RPMI7951 (cell line): ENCODE measurements at regions not wholly inside any gene's neighbourhood (a gene's known extent, or its start where the extent isn't known, plus 50 kb on each side); places are given as distances from the start of the nearest gene placed in this dataset.
"Not testable (repeated sequence)": the region's sequence is repeated elsewhere in the genome, so short reads cannot be mapped to it uniquely, and the experiment has no call there.

Experiments
- DNase-seq: peaks from one replicate; pipeline ENCODE4 v3.0.0-alpha.2; 2012; ENCODE audit warnings: low read depth

DNA sequence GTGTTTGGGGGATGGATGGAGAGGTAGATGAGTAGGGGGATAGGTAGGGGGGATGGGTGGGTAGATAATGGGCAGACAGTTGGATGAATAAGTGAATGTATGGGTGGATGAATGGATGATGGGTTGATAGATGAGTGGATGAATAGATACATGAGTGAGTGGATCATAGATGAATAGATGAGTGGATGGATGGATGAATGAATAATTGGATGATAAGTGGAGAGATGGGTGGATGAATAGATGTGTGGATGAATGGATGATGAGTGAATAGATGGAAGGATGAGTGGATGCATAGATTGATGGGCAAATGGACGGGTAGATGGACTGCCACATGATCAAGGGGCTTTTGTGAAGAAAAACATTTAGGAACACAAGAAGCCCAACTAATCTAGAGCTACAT lies 133.3 kb upstream of the F3 start:
- no peak for DNase-seq

DNA sequence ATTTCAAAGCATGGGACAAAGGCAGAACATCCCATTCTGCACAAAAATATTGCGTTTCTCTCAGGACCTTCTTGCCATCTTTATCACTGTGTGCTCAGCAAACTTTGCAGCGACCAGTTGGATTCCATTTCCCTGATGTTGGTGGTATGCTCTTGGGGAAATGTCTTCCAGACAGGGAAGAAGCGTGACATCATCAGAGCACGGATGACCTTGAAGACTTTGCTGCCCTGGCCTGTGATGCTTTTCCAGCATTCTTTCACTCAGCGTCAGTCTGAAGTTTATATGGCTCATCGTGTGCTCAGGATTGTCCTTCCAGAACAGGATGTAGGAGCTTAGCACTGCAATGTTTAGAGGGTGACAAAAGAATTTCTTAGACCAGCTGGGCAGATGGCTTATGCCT lies 131.4 kb upstream of the F3 start:
- DNase-seq = no peak

DNA sequence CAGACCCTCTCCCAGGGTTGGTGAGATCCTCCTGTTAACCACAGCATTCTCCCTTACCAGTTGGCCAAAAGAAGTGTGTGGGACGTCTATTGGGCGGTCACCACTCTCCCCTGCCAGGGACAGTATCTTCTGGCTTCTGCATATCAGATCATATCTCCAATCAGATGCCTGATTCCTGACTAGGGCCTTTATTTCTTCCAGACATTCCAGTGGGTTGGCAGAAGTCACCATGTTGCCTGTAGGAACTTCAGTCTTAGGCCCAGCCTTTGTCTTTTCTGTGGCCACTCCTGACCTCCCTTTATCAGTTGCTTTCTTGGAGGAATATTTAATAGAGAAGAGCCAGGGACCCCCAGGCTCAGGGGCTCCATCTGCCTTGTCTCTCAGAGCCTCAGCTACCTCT lies 130.4 kb upstream of the F3 start:
- no peak for DNase-seq

DNA sequence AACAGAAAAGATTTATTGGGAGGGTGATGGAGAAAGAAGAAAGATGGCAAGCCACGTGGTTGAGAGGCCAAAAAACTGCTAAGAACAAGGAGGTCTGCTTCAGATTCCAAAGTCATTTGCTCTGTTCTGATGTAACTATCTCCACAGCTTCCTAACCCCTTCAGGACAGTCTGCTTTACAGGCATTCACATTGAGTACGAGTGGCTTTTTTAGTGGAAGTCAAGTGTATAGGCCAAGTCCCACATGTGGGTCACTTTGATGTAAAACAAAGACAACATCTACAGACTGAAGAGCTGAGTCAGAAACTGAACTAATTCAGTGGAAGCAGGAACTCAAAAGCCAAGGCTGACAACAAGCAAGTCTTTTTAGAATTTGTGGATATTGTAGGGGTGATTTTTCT lies 128.7 kb upstream of the F3 start:
- DNase-seq = no peak

DNA sequence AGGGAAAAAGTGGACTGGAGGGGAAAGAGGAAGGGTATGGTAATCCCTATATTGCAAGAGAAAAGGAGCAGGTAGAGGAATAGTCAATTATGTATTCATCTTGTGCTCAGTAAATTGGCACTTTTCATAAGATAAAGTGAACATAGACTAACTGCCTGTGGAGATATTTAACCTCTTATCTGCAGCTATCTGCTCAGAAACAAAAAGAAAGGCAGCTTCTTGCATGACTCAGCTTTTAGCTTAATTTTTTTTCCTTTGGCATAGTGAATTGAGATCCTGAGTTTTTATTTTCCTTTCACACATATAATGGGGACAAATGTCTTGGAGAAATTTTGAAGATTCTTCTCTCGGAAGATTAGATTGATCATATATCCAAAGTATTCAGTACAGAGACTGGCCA lies 127.6 kb upstream of the F3 start:
- peak; percentile 36 for DNase-seq

DNA sequence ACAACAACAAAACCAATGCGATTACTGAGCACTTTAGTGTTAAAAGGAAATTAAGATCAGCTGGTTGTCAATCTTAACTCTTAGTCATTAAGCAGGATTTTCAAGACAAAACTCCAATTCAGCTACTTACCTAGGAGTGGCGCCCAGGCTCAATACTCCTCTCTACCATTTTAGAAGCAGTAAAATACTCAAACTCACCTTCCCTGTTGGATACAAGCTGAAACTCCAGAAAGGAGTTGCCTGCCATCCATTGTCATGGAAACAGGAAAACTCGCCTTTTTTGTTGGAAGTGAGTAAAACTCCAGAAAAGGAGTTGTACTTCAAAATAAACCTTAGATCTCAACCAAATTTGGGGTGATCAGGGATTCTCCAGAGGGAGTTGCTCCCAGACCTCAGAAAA lies 127.0 kb upstream of the F3 start:
- DNase-seq = no peak

DNA sequence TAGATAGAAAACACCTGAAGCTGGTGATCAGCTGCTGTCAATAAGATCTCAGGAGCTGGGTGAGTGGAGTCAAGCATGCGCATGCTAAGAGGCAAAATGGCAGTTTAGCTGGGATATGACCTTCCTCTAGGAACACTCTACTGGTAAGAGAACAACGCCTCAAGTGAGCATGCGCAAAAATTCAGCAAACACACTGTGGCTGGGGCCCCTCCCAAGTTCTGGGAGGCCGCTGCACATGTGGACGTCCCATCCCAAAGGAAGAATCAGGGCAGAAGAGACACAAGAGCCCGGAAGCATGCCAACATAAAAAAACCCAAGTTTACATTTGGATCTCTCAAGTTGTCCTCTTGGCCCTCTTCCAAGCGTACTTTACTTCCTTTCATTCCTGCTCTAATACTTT lies 126.3 kb upstream of the F3 start:
- no peak for DNase-seq

DNA sequence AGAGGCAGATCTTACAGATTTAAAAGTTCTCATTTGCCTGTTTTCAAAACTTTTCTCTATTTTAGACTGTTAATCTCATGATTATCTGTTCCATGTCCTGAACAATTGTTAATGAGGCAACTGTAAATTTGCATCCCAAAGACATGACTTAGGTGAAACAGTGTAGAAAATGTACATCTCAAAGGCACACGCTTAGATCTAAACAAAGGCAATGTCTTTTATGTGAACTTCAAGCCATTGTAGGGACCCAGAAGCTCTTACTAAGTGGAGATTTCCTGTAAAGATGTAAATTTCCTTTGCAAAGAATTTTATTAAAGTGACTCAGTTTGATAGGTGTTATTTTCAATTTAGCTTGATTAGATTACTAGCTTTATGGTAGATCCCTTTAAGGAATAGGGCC lies 125.2 kb upstream of the F3 start:
- DNase-seq = no peak

DNA sequence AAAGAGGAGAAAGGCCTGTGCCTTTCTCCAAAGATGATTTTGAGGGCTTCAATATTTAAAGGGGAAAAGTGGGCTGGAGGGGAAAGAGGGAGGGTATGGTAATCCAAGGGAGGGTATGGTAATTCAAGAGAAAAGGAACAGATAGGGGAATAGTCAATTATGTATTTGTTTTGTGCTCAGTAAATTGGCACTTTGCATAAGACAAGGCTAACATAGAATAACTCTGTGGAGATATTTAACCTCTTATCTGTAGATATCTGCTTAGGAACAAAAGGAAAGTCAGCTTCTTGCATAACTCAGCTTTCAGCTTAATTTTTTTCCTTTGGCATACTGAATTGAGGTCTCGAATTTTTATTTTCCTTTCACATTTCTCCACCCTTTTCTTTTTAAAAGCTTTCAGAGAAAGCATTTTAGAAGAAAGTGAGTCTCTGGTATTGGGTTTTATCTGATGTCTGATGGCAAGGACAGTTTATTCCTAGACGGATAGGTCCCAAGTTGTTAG lies 119.9 kb upstream of the F3 start:
- no peak for DNase-seq

DNA sequence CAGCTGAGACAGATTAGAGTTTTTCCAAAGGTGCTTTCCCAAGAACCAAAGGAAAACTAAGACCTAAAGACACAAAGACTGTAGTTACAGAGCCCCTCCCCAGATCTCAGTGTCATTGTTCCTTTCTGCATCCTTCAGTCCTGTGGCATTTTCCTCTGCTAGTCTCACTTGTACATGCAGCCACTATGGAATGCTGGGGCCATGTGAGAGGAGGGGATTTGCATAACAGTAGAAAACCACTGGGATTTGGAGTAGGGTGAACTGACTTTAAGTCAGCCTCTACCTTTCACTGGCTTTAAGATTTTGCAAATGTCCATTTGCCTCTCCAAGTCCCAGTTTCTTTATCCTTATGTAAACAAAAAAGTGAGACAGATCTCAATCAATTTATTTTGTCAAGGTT lies 119.4 kb upstream of the F3 start:
- DNase-seq = no peak

DNA sequence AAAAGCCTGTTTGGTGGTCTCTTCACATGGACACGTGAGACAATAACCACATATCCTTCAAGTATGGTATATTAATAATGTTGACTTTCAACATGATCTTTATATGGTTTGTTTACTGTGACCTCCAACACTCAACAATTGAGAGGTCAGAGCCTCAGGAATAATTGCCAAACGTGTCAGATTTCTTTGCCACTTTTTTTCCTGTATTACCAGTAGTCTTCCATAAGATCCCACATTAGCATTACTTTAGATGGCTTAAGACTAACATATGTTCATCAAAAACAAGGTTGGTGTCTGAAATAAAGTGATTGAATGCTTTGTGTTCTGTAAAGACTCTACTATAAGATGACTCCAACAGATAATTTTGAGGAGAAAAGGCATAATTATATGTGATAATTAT lies 118.7 kb upstream of the F3 start:
- DNase-seq = no peak

DNA sequence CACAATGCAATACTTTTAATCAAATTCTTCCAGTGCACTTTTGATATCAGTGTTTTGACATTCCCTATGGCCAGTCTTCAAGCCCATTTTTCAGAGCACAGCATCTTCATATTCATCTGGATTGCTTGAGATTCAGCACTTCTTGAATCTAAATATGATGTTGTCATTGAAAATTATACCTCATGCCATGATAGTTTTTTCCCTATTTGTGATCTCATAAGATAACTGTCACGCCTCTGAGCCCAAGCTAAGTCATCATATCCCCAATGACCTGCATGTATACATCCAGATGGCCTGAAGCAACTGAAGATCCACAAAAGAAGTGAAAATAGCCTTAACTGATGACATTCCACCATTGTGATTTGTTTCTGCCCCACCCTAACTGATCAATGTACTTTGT lies 117.6 kb upstream of the F3 start:
- DNase-seq = not testable (repeated sequence)

DNA sequence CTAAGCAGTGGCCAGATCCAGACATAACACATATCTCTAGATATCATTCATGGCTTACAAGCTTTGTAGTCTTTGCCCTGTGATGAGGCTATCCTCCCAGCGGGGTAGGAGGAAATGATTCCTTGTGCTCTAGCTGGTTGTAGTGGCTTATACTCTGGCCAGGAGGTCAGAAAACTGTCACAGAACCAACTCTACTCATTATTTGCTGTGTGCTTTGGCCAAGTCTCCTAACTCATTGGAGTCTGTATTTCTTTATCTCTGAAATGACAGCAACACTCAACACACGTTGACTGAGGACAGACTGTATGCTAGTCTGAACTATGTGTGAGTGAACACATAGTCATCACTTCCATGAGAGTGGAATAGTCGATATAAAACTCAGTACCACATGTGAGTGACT lies 116.7 kb upstream of the F3 start:
- DNase-seq = no peak

DNA sequence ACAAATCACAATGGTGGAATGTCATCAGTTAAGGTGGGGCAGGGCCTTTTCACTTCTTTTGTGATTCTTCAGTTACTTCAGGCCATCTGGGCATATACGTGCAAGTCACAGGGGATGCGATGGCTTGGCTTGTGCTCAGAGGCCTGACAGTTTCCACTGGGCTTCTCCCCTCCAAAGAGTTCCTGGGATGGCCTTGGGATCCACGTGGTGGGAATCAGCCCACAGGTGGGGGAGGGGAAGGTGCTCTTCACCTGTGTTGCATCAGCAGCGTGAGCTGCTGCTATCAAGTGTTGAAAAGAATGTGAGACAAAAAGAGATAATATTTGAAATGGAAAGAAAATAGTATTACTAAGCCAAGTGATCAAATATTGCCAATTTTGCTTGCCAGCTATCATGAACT lies 116.2 kb upstream of the F3 start:
- not testable (repeated sequence) for DNase-seq

DNA sequence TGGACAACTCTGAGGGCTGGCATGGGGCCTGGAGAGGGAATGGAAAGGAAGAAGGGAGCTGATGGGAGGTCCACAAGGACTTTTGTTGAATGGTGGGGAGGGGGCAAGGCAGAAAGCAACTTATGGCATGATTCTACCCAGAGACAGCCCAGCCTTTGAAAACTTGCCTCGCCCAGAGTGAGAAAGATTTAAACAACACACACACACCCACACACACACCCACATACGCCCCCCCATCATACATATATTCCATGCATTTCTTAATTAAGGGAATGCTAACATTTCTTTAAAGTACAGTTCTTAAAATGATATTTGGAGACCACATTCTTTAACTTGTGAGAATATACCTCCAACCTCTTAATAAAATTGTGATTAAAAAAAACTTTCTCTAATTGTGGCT lies 115.4 kb upstream of the F3 start:
- no peak for DNase-seq

DNA sequence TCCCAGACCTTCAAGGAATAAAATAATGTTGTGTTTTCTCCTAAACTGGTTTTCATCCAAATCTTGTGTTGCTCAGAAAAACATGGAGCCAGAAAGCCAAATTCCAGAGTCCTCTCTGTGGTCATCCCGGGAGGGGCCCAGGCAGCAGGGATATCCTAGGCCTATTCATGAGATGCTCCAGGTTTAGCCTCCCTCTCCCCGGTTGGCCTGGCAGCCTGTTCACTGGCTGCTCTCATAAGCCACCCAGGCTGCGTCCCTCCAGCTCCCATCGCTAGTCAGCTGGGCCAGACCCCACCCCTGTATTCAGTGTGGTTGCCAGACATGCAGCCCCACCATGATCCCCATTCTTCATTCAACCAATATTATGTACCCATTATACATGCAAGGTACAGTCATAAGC lies 113.4 kb upstream of the F3 start:
- no peak for DNase-seq

DNA sequence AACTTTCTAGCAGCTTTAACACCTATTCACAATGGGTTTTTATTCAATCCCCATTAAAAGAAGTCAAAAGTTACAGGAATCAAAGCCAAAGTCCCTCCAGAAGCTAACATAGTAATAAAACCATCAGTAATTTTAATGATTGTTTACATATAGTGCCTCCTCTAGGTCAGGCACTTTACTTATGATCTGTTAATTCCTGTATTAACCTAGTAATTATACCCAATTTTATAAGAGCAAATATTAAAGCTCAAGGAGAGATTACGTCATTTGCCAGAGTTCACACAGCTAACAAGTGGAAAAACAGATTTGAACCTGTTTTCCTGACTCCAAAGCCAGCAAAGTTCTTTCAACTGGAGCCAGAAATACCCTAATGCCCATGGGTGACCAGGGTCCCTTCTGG lies 112.9 kb upstream of the F3 start:
- DNase-seq = no peak

DNA sequence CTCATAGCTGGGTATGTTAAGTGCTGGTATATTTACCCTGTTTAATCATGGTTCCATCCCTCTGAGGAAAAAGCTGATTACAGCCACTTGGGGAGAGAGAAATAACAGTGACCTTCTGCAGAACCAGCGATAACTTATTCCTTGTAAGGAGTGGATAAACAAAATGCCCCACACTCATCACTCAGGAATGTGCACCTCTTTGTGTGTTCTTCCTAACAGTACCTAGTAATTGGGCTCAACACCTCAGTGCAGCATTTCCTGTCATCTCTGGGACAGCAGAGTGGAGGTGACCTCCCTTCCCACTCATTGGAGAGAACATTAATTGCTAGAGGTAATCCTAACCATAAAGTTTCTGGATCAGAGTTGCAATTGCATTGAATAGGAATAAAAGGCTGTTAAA lies 112.5 kb upstream of the F3 start:
- DNase-seq = peak; percentile 63

DNA sequence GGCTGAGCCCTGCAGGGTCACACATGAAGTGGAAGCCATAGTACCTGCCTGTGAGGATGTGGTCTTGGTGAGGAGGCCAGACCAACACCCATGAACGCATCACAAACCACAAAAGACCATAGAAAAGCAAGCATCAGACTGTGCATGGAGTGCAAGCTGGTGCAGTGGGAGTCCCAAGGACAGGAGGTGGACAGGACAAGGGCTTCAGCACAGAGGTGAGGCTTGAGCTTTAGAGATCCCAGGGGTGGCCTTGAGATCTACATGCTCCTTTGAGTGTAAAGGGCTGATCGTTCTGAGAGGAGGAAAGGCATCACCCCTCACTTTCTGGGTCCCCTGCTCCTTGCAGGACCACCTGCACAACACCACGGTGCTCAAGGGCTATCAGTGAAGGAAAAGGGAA lies 111.9 kb upstream of the F3 start:
- no peak for DNase-seq

DNA sequence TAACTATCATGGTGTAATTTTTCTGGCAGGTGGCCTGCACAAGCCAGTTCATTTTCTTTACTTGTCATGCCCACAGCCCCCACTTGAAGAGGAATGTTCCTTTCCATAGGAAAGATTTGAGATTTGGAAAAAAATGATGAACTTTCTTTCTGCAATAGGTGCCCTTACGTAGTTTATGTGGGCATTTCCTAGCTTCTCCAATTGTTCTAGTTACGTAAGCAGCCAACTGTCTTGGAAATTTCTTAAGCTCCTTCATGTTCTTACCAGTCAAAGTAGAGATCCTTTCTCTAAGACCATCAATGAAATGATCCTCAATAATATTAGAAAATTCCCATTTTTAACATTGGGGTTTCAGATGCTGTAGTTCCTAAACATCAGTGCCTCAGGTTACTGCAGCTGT lies 109.5 kb upstream of the F3 start:
- DNase-seq = no peak

DNA sequence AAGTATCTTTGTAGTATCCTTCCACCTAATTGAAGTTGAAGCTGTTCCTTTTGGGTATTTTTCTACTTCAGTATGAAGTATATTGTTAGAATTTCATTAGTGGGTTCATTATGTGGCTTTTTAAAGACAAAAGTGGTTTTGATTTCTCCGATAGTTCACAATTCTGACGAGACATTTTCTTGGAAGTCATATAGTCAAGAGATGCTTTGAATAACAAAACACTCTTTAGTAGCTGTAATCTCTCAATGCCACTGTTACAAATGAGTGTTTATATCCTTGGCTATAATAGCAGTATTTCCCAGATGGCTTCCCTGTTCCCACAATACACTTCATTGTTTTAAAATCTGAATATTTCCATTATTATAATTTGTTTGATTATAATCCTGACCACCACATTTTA lies 108.7 kb upstream of the F3 start:
- DNase-seq = no peak

DNA sequence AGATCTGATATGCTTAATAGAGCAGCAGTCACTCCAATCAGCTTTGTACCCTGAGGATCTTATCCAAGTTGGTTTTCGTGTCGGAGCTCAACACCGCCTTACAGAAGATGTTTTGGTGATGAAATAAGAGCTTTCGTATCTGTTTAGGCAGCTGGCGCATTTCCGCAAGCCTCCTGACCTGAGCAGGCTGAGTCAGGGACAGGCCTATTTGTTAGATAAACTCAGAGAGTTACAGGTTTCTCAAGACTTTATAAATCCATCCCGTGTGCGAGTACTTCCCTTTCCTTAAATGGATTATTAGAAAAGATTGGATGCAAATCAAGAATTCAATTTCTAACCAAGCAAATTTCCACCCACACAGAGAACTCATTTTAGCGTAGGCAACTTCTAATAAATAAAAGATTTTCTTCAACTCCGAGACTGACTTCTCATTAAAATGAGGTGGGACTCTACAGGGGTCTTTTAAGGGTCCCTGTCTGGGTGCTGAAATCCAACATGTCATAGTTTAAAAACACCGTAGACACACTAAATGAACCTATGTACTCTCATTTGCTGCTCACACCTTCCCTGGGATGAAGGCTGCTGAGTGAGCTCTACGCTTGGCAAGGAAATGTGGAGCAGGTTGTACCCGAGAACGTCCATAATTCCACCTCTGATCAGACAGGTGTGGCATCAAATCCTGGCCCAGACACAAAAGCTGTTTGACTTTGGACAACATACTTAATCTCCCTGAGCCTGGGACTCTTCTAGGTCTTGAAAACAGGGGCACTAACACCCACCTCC lies 106.9 kb upstream of the F3 start:
- DNase-seq = no peak

DNA sequence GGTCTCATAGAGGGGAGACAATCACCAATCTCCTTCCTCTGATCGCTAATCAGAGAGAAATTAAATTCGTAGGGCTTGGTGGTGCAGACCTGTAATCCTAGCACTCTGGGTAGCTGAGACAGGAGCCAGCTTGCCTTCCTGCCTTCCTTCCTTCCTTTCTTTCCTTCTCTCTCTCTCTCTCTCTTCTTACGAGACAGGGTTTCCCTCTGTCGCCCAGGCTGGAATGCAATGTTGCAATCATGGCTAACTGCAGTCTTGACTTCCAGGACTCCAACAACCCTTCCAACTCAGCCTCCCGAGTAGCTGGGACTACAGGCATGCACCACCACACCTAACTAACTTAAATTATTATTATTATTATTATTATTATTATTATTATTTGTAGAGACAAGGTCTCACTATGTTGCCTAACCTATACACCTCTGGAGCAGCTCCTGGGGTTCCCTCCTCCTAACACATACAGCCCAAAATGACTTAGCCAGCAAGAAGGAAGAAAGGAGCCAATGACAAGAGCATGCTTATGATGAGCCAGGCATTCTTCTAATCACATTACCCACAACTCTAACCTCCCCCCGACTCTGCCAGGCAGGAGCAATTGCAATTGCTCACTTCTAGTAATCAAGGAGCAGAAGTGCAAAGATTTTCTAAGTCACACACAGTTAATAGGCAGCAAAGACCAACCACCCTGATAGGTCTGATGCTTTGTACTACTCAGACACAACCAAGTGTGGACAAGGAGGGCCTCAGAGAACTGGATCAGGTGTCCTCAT lies 105.4 kb upstream of the F3 start:
- DNase-seq = no peak
